MM.1S (cell line): ENCODE measurements at regions not wholly inside any gene's neighbourhood (a gene's known extent, or its start where the extent isn't known, plus 50 kb on each side); places are given as distances from the start of the nearest gene placed in this dataset.

ENCODE experiments used
- DNase-seq: peaks from one replicate; pipeline ENCODE4 v3.0.0-alpha.2; 2015
- H2AFZ ChIP-seq: fragments of 300-600 bp; sonication (generic); 2 replicates; pipeline ENCODE4 v1.6.0; 2016; ENCODE audit warnings: antibody characterized with exemption, low read length
- H3F3A ChIP-seq: fragments of 300-600 bp; sonication (generic); 2 replicates; pipeline ENCODE4 v1.6.1; 2016; ENCODE audit warnings: mild to moderate bottlenecking, antibody characterized with exemption, low read length, moderate library complexity, mixed read lengths; ENCODE audit not compliant: insufficient read depth
- H3K27ac ChIP-seq: fragments of 300-600 bp; sonication (generic); 2 replicates; pipeline ENCODE4 v1.5.1; 2016; ENCODE audit warnings: mild to moderate bottlenecking, low read length
- H3K27me3 ChIP-seq: fragments of 300-600 bp; sonication (generic); replicated peaks from 2 replicates; pipeline ENCODE4 v1.6.0; 2016; ENCODE audit warnings: low read length; ENCODE audit not compliant: insufficient read depth
- H3K36me3 ChIP-seq: fragments of 300-600 bp; sonication (generic); replicated peaks from 2 replicates; pipeline ENCODE4 v1.6.1; 2016; ENCODE audit warnings: mild to moderate bottlenecking, low read length, mixed read lengths; ENCODE audit not compliant: insufficient read depth
- H3K4me1 ChIP-seq: fragments of 300-600 bp; sonication (generic); 2 replicates; pipeline ENCODE4 v1.6.1; 2016; ENCODE audit warnings: low read length, mixed read lengths
- H3K4me2 ChIP-seq: fragments of 300-600 bp; sonication (generic); 2 replicates; pipeline ENCODE4 v1.6.0; 2016; ENCODE audit warnings: low read depth, low read length
- H3K4me3 ChIP-seq: fragments of 300-600 bp; sonication (generic); 2 replicates; pipeline ENCODE4 v1.5.1; 2016; ENCODE audit warnings: low read length, mixed read lengths
- H3K79me2 ChIP-seq: fragments of 300-600 bp; sonication (generic); 2 replicates; pipeline ENCODE4 v1.6.1; 2016; ENCODE audit warnings: mixed run types, low read length, mixed read lengths
- H3K9ac ChIP-seq: fragments of 300-600 bp; sonication (generic); 2 replicates; pipeline ENCODE4 v1.6.1; 2016; ENCODE audit warnings: low read length, mixed read lengths
- H3K9me2 ChIP-seq: fragments of 300-600 bp; sonication (generic); replicated peaks from 2 replicates; pipeline ENCODE4 v1.6.1; 2016; ENCODE audit warnings: mild to moderate bottlenecking, low read length, mixed read lengths; ENCODE audit not compliant: insufficient read depth
- H3K9me3 ChIP-seq: fragments of 300-600 bp; sonication (generic); replicated peaks from 2 replicates; pipeline ENCODE4 v1.6.1; 2016; ENCODE audit warnings: mild to moderate bottlenecking, low read length, mixed read lengths; ENCODE audit not compliant: insufficient read depth
- H4K20me1 ChIP-seq: fragments of 300-600 bp; sonication (generic); 2 replicates; pipeline ENCODE4 v1.6.1; 2016; ENCODE audit warnings: mild to moderate bottlenecking, low read length, moderate library complexity, mixed read lengths; ENCODE audit not compliant: insufficient read depth
- CTCF ChIP-seq: fragments of 300-600 bp; sonication (generic); IDR thresholded peaks from 2 replicates; pipeline ENCODE4 v1.5.1; 2016; ENCODE audit warnings: antibody characterized with exemption, low read length, mixed read lengths
- EZH2 ChIP-seq: fragments of 300-600 bp; sonication (generic); optimal IDR thresholded peaks from 2 replicates; pipeline ENCODE3; 2017; ENCODE audit warnings: low read depth, mild to moderate bottlenecking, antibody characterized with exemption, low read length, mixed read lengths
- EZH2phosphoT487 ChIP-seq: fragments of 300-600 bp; sonication (generic); IDR thresholded peaks from 2 replicates; pipeline ENCODE4 v1.6.1; 2018; ENCODE audit warnings: antibody characterized with exemption, low read length

- Histone ChIP-seq H4K20me1 (no peaks in the 10 kb centered on the region), H3K9me3 (no peaks in the 10 kb centered on the region), H2AFZ (no peak overlapping the region), H3K27me3 (no peaks in the 10 kb centered on the region), H3K9ac (no peak overlapping the region), H3K4me2 (no peak overlapping the region), H3K9me2 (no peaks in the 10 kb centered on the region), H3K4me1 (no peaks in the 10 kb centered on the region), H3F3A (no peaks in the 10 kb centered on the region), H3K27ac (no peak overlapping the region), H3K4me3 (no peak overlapping the region), H3K36me3 (no peaks in the 10 kb centered on the region), H3K79me2 (no peaks in the 10 kb centered on the region)
- TF ChIP-seq EZH2 (no peak), CTCF (no peak), EZH2phosphoT487 (no peak)
- no peak for DNase-seq
Measured at GRCh38 chr20:40855269-40855668, 166.2 kb upstream of the MAFB start.

GRCh38 chr20:40856653-40857052, 167.6 kb upstream of the MAFB start:
- no peak overlapping the region for H3K9ac ChIP-seq
- no peaks in the 10 kb centered on the region for H3F3A ChIP-seq
- no peaks in the 10 kb centered on the region for H3K27me3 ChIP-seq
- H4K20me1 ChIP-seq = no peaks in the 10 kb centered on the region
- no peak overlapping the region for H3K4me2 ChIP-seq
- no peak overlapping the region for H3K27ac ChIP-seq
- no peaks in the 10 kb centered on the region for H3K9me2 ChIP-seq
- no peak for DNase-seq
- no peak overlapping the region for H3K4me3 ChIP-seq
- TF ChIP-seq EZH2 (no peak), EZH2phosphoT487 (no peak), CTCF (no peak)
- H3K4me1 ChIP-seq = no peaks in the 10 kb centered on the region
- no peaks in the 10 kb centered on the region for H3K9me3 ChIP-seq
- H3K36me3 ChIP-seq = no peaks in the 10 kb centered on the region
- H3K79me2 ChIP-seq = no peaks in the 10 kb centered on the region
- H2AFZ ChIP-seq = no peak overlapping the region

GRCh38 chr20:40860487-40860902, 168.1 kb upstream of the TOP1 start:
- Histone ChIP-seq H3K36me3 (no peaks in the 10 kb centered on the region), H4K20me1 (no peaks in the 10 kb centered on the region), H3K4me1 (no peaks in the 10 kb centered on the region), H3K4me2 (no peak overlapping the region), H3K9ac (no peak overlapping the region), H3K27ac (no peak overlapping the region), H3K27me3 (no peaks in the 10 kb centered on the region), H2AFZ (no peak overlapping the region), H3K9me3 (no peaks in the 10 kb centered on the region), H3K79me2 (no peaks in the 10 kb centered on the region), H3K9me2 (no peaks in the 10 kb centered on the region), H3K4me3 (no peak overlapping the region), H3F3A (no peaks in the 10 kb centered on the region)
- TF ChIP-seq CTCF (no peak), EZH2phosphoT487 (no peak), EZH2 (no peak)
- no peak for DNase-seq
